AG04449 (cell line): ENCODE measurements at regions not wholly inside any gene's neighbourhood (a gene's known extent, or its start where the extent isn't known, plus 50 kb on each side); places are given as distances from the start of the nearest gene placed in this dataset.

ENCODE experiments used
- CTCF ChIA-PET: fragments of 350-600 bp; formaldehyde crosslinking; extraction: SDS; loops from one replicate; lab custom pipeline; 2021; ENCODE audit warnings: antibody characterized with exemption; lab: Yijun Ruan, JAX
- POLR2A ChIA-PET: fragments of 400-600, 350-600 bp; formaldehyde crosslinking; extraction: SDS; loops from one replicate; lab custom pipeline; 2020; ENCODE audit warnings: antibody characterized with exemption, inconsistent platforms; lab: Yijun Ruan, JAX
- DNase-seq: peaks from one replicate; pipeline ENCODE4 v3.0.0-alpha.2; 2010; ENCODE audit warnings: low read depth, low spot score
- H3K4me3 ChIP-seq: 2 replicates; pipeline ENCODE4 v1.5.1; 2011; ENCODE audit warnings: low read depth, mild to moderate bottlenecking, control low read depth, low read length
- CTCF ChIP-seq: IDR thresholded peaks from one replicate; pipeline ENCODE4 v1.5.1; 2011; ENCODE audit warnings: mild to moderate bottlenecking, moderate library complexity, low read length, control low read depth, inconsistent platforms; ENCODE audit not compliant: insufficient read depth; ENCODE audit errors: missing control alignments

- TF ChIP-seq CTCF, result no peak
- ChIA-PET POLR2A (interaction anchor here (1.9 kb wide), 1 partner anchor 12 kb away, joined by 10 read pairs; no protein-coding TSS in a partner anchor), CTCF (interaction anchor here (0.6 to 1.9 kb wide), 2 partner anchors 11 to 296 kb away, joined by 3 to 4 read pairs; no protein-coding TSS in a partner anchor)
- peak overlapping the region; percentile 74 for H3K4me3 ChIP-seq
- no peak for DNase-seq
Measured at GRCh38 chr14:89618811-89619551, 201.9 kb upstream of the FOXN3 start.

GRCh38 chr14:89618330-89618708 is 201.3 kb upstream of the FOXN3 start:
- TF ChIP-seq CTCF, result no peak
- DNase-seq, result no peak
- H3K4me3 ChIP-seq, result peak overlapping the region; percentile 74
- POLR2A ChIA-PET, result interaction anchor here (1.1 to 1.9 kb wide), 2 partner anchors 12 kb away, joined by 5 to 10 read pairs; no protein-coding TSS in a partner anchor
- CTCF ChIA-PET, result interaction anchor here (0.6 to 1.0 kb wide), 2 partner anchors 229 to 297 kb away, joined by 3 read pairs; no protein-coding TSS in a partner anchor

- peak overlapping the region; percentile 74 for H3K4me3 ChIP-seq
- TF ChIP-seq CTCF, result no peak
- CTCF ChIA-PET, result interaction anchor here (1.0 kb wide), 1 partner anchor 230 kb away, joined by 3 read pairs; no protein-coding TSS in a partner anchor
- DNase-seq, result no peak
- POLR2A ChIA-PET, result interaction anchor here (1.1 kb wide), 1 partner anchor 13 kb away, joined by 5 read pairs; no protein-coding TSS in a partner anchor
Measured at GRCh38 chr14:89617481-89618329, 200.7 kb upstream of the FOXN3 start.

GRCh38 chr14:89616852-89617341 is 199.9 kb upstream of the FOXN3 start:
- ChIA-PET CTCF (no interaction called here), POLR2A (interaction anchor here (1.0 kb wide), 1 partner anchor 14 kb away, joined by 4 read pairs; no protein-coding TSS in a partner anchor)
- TF ChIP-seq CTCF, result no peak
- no peak for DNase-seq
- peak overlapping the region; percentile 74 for H3K4me3 ChIP-seq

- no peak for DNase-seq
- no peak overlapping the region for H3K4me3 ChIP-seq
- CTCF ChIA-PET, result no interaction called here
- no peak for TF ChIP-seq CTCF
- POLR2A ChIA-PET, result interaction anchor here (1.0 kb wide), 1 partner anchor 14 kb away, joined by 4 read pairs; no protein-coding TSS in a partner anchor
Measured at GRCh38 chr14:89616425-89616824, 199.4 kb upstream of the FOXN3 start.
